Mesendoderm (in vitro differentiated cells): ENCODE measurements at regions not wholly inside any gene's neighbourhood (a gene's known extent, or its start where the extent isn't known, plus 50 kb on each side); places are given as distances from the start of the nearest gene placed in this dataset.

Source experiments
- DNase-seq: peaks from one replicate; pipeline ENCODE4 v3.0.0; 2013
- H2AK5ac ChIP-seq: 2 replicates; pipeline ENCODE4 v1.6.1; 2013; ENCODE audit warnings: low read length, inconsistent platforms
- H2BK120ac ChIP-seq: 2 replicates; pipeline ENCODE4 v1.6.1; 2013; ENCODE audit warnings: low read depth, mild to moderate bottlenecking, low read length, moderate library complexity, mixed read lengths
- H2BK15ac ChIP-seq: replicated peaks from 2 replicates; pipeline ENCODE4 v1.6.1; 2013; ENCODE audit warnings: low read depth, mild to moderate bottlenecking, moderate library complexity
- H2BK5ac ChIP-seq: 2 replicates; pipeline ENCODE4 v1.6.1; 2013; ENCODE audit warnings: low read length, inconsistent platforms
- H3K18ac ChIP-seq: 2 replicates; pipeline ENCODE4 v1.6.1; 2013; ENCODE audit warnings: mild to moderate bottlenecking, low read length, mixed read lengths
- H3K23ac ChIP-seq: one replicate; pipeline ENCODE4 v1.6.1; 2013; ENCODE audit warnings: low read length
- H3K27ac ChIP-seq: 2 replicates; pipeline ENCODE4 v1.5.1; 2013; ENCODE audit warnings: low read depth, mild to moderate bottlenecking, inconsistent platforms, low read length, moderate library complexity
- H3K27me3 ChIP-seq: 2 replicates; pipeline ENCODE4 v1.6.1; 2013; ENCODE audit warnings: low read length, control low read depth, mild to moderate bottlenecking, inconsistent platforms; ENCODE audit not compliant: insufficient read depth, poor library complexity
- H3K36me3 ChIP-seq: 2 replicates; pipeline ENCODE4 v1.6.1; 2013; ENCODE audit warnings: low read length, inconsistent platforms; ENCODE audit not compliant: control insufficient read depth, insufficient read depth
- H3K4ac ChIP-seq: one replicate; pipeline ENCODE4 v1.6.1; 2013; ENCODE audit warnings: low read depth, mild to moderate bottlenecking, low read length, moderate library complexity
- H3K4me1 ChIP-seq: 2 replicates; pipeline ENCODE4 v1.6.1; 2013; ENCODE audit warnings: low read depth, low read length, inconsistent platforms; ENCODE audit not compliant: control insufficient read depth
- H3K4me2 ChIP-seq: 2 replicates; pipeline ENCODE4 v1.6.1; 2013; ENCODE audit warnings: low read length
- H3K4me3 ChIP-seq: 2 replicates; pipeline ENCODE4 v1.5.1; 2013; ENCODE audit warnings: mild to moderate bottlenecking, low read length
- H3K56ac ChIP-seq: one replicate; pipeline ENCODE4 v1.6.1; 2013; ENCODE audit warnings: low read length
- H3K79me1 ChIP-seq: 2 replicates; pipeline ENCODE4 v1.6.1; 2013; ENCODE audit warnings: low read length, inconsistent platforms
- H3K79me2 ChIP-seq: 2 replicates; pipeline ENCODE4 v1.6.1; 2013; ENCODE audit warnings: mild to moderate bottlenecking, low read length; ENCODE audit not compliant: control insufficient read depth, insufficient read depth
- H3K9ac ChIP-seq: 2 replicates; pipeline ENCODE4 v1.6.1; 2013; ENCODE audit warnings: low read length, inconsistent platforms
- H4K5ac ChIP-seq: one replicate; pipeline ENCODE4 v1.6.1; 2013; ENCODE audit warnings: low read length
- H4K8ac ChIP-seq: one replicate; pipeline ENCODE4 v1.6.1; 2013; ENCODE audit warnings: low read depth, mild to moderate bottlenecking, control low read depth, low read length, moderate library complexity
- WGBS: extraction: QIAGEN DNeasy Blood & Tissue Kit; methylation state at CpG from one replicate; pipeline ENCODE4 v1.1.7; 2013; ENCODE audit warnings: low lambda C conversion rate, missing lambda C conversion rate; ENCODE audit not compliant: insufficient coverage; ENCODE audit errors: extremely low coverage; 5-methylcytosine and 5-hydroxymethylcytosine counted together

DNA sequence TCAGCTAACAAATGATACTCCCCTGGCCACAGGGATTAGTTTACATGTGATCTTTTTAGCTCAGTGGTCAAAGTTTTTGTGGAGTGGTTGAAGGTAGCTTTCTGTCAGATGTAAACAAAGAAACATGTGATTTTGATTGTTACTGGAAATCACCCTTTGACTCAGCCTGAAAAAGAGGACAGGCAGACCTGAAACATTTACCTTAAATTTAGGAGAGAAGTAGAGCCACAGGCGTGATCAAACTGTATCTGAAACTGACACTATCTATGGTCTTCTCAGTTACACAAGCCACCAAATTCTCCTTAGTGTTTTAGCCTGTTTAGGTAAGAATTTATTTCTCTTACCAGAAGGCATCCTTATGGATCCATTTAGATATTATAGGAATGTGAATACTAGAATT lies 136.7 kb downstream of the CBLL2 start:
- no peaks in the 10 kb centered on the region for H3K36me3 ChIP-seq
- H2BK15ac ChIP-seq = no peak overlapping the region
- H3K79me2 ChIP-seq = no peaks in the 10 kb centered on the region
- no peaks in the 10 kb centered on the region for H3K4me1 ChIP-seq
- no peaks in the 10 kb centered on the region for H3K27me3 ChIP-seq
- no peak overlapping the region for H3K9ac ChIP-seq
- no peak overlapping the region for H4K5ac ChIP-seq
- no peak overlapping the region for H2BK120ac ChIP-seq
- no peak overlapping the region for H3K4ac ChIP-seq
- no peak overlapping the region for H3K27ac ChIP-seq
- no peak overlapping the region for H3K4me3 ChIP-seq
- no peak overlapping the region for H3K4me2 ChIP-seq
- no peaks in the 10 kb centered on the region for H3K79me1 ChIP-seq
- WGBS = no CpG with 5 or more reads among the region's 1 CpG
- no peak overlapping the region for H4K8ac ChIP-seq
- H3K56ac ChIP-seq = no peak overlapping the region
- no peak overlapping the region for H3K23ac ChIP-seq
- DNase-seq = no peak
- H3K18ac ChIP-seq = no peak overlapping the region
- H2AK5ac ChIP-seq = no peak overlapping the region
- no peak overlapping the region for H2BK5ac ChIP-seq

GRCh38 chrX:22424122-22424915 lies 151.6 kb downstream of the CBLL2 start:
- Histone ChIP-seq H4K8ac (no peak overlapping the region), H2AK5ac (no peak overlapping the region), H3K27ac (no peak overlapping the region), H3K56ac (no peak overlapping the region), H3K23ac (no peak overlapping the region), H3K4me2 (no peak overlapping the region), H3K36me3 (no peaks in the 10 kb centered on the region), H4K5ac (no peak overlapping the region), H2BK15ac (no peak overlapping the region), H3K79me2 (no peaks in the 10 kb centered on the region), H3K4me3 (no peak overlapping the region), H3K79me1 (no peaks in the 10 kb centered on the region), H3K4ac (no peak overlapping the region), H3K4me1 (no peaks in the 10 kb centered on the region), H2BK120ac (no peak overlapping the region), H2BK5ac (no peak overlapping the region), H3K18ac (no peak overlapping the region), H3K27me3 (no peaks in the 10 kb centered on the region), H3K9ac (no peak overlapping the region)
- DNase-seq = no peak
- WGBS = no CpG with 5 or more reads among the region's 2 CpGs

- Histone ChIP-seq H3K79me2 (no peaks in the 10 kb centered on the region), H2AK5ac (no peak overlapping the region), H3K9ac (no peak overlapping the region), H3K23ac (no peak overlapping the region), H3K18ac (no peak overlapping the region), H3K27ac (no peak overlapping the region), H4K5ac (no peak overlapping the region), H3K4me1 (no peaks in the 10 kb centered on the region), H2BK15ac (no peak overlapping the region), H3K4me3 (no peak overlapping the region), H3K27me3 (no peaks in the 10 kb centered on the region), H2BK5ac (no peak overlapping the region), H4K8ac (no peak overlapping the region), H3K4me2 (no peak overlapping the region), H3K4ac (no peak overlapping the region), H2BK120ac (no peak overlapping the region), H3K56ac (no peak overlapping the region), H3K36me3 (no peaks in the 10 kb centered on the region), H3K79me1 (no peaks in the 10 kb centered on the region)
- no peak for DNase-seq
- no CpG with 5 or more reads among the region's 1 CpG for WGBS
Measured at GRCh38 chrX:22424919-22425318, 152.2 kb downstream of the CBLL2 start.

DNA sequence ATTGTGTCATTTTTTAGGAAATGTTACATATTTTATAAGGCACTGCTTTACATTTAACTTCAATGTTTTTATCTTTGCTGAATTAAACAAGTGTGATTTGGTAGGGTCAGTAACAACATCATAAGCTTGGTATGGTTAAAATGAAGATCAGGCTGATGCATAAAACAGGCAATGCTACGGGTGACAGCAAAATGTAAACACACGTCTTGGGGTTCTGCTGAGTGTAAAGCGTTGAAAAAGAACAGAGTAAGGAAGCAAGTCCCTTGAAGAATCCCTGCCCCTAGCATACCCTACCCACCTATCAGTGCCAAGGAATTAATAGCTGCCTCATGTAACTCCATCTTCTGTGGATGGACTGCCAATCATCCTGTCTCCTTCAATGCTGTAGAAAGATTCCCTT lies 157.0 kb downstream of the CBLL2 start:
- Histone ChIP-seq H3K4ac (no peak overlapping the region), H2BK5ac (no peak overlapping the region), H2BK120ac (no peak overlapping the region), H3K79me2 (no peaks in the 10 kb centered on the region), H3K36me3 (no peaks in the 10 kb centered on the region), H4K5ac (no peak overlapping the region), H3K27ac (no peak overlapping the region), H4K8ac (no peak overlapping the region), H3K4me1 (no peaks in the 10 kb centered on the region), H3K4me3 (no peak overlapping the region), H3K27me3 (no peaks in the 10 kb centered on the region), H2AK5ac (no peak overlapping the region), H3K56ac (no peak overlapping the region), H3K23ac (no peak overlapping the region), H3K18ac (no peak overlapping the region), H3K9ac (no peak overlapping the region), H3K79me1 (no peaks in the 10 kb centered on the region), H2BK15ac (no peak overlapping the region), H3K4me2 (no peak overlapping the region)
- no peak for DNase-seq
- WGBS = no CpG with 5 or more reads among the region's 3 CpGs

- no peak overlapping the region for H3K9ac ChIP-seq
- no peak for DNase-seq
- no peak overlapping the region for H2AK5ac ChIP-seq
- no peak overlapping the region for H3K56ac ChIP-seq
- no peaks in the 10 kb centered on the region for H3K79me1 ChIP-seq
- H3K79me2 ChIP-seq = no peaks in the 10 kb centered on the region
- no peak overlapping the region for H3K4me2 ChIP-seq
- no peak overlapping the region for H3K18ac ChIP-seq
- no peaks in the 10 kb centered on the region for H3K27me3 ChIP-seq
- WGBS = no CpG with 5 or more reads among the region's 5 CpGs
- no peak overlapping the region for H4K5ac ChIP-seq
- no peaks in the 10 kb centered on the region for H3K4me1 ChIP-seq
- H3K4ac ChIP-seq = no peak overlapping the region
- no peak overlapping the region for H3K23ac ChIP-seq
- H3K27ac ChIP-seq = no peak overlapping the region
- no peak overlapping the region for H4K8ac ChIP-seq
- H2BK5ac ChIP-seq = no peak overlapping the region
- H2BK15ac ChIP-seq = no peak overlapping the region
- no peaks in the 10 kb centered on the region for H3K36me3 ChIP-seq
- no peak overlapping the region for H3K4me3 ChIP-seq
- H2BK120ac ChIP-seq = no peak overlapping the region
Measured at GRCh38 chrX:22430701-22431100, 158.0 kb downstream of the CBLL2 start.
